GM21576 (cell line): ENCODE measurements at regions not wholly inside any gene's neighbourhood (a gene's known extent, or its start where the extent isn't known, plus 50 kb on each side); places are given as distances from the start of the nearest gene placed in this dataset.

Source experiments
- ATAC-seq: cut with Tn5 transposase; IDR thresholded peaks from one replicate; pipeline ENCODE4 v1.9.1; 2021; ENCODE audit warnings: mild to moderate bottlenecking, moderate library complexity; ENCODE audit not compliant: unreplicated experiment

DNA sequence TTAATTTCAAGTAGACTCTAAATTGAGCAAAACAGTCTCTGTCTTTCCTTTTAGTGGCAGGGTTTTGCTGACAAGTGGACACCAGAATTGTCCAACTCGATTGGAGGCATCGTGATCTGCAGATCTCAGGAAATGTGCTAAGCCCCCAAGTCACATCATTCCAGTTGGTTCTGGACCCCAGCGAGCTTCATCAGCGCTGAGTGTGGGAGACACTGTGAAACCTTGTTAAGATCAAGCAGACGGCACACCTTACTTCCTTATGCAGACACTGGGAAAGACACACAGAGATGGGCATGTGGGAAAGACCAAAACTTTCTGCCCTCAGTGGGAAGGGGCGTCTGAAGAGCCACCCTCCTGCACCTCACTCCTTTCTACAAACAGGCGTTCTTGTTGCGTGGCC, 440.8 kb downstream of the GLRX3 start:
- no peak for ATAC-seq

DNA sequence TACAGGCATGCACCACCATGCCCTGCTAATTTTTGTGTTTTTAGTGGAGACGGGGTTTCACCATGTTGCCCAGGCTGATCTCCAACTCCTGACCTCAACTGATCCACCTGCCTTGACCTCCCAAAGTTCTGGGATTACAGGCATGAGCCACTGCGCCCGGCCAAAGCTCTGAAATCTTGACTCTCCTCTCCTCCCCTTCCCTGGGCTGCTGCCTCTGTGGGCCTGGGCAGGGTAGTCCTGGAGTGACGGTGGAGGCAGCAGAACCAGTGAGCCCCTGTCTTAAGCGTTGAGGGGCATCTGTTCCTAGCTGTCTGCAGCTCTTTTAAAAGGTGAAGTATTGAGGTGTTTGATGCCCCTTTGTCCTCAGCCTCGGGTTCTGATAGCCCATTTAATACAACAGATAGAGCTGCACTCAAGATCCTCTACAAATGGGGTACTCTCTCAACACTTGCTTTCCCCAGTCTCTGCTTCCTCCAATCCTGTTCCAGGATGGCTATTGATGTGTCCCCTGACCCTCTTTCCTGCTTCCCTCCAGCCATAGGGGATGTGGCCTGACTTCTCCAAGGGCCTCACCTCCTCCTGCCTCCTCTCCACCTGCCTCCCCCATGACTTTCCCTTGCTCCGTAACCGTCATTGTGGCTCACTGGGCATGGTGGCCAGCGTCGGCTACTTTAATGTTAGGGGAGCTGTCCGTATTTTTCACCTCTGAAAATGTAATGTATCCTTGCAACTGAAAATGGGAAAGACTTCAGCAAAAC, 442.5 kb downstream of the GLRX3 start:
- ATAC-seq = no peak

DNA sequence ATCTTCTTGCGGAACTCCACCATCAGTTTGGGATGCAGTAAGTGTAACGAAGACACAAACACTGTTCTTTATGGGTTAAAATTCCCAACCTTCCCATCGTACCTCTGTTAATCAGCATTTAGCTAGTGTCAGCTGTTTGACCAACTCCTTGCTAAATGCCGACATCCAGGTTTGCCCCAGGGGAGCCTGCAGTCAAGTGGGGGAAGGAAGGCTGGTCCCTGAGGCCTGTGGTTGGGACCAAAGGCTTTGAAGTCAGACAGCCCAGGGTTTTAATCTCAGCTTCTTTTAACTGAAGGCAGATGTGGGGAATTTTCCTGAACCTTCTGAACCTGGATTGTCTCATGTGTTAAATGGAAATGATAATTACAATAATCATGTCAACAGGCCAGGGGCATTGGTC, 443.7 kb downstream of the GLRX3 start:
- no peak for ATAC-seq

DNA sequence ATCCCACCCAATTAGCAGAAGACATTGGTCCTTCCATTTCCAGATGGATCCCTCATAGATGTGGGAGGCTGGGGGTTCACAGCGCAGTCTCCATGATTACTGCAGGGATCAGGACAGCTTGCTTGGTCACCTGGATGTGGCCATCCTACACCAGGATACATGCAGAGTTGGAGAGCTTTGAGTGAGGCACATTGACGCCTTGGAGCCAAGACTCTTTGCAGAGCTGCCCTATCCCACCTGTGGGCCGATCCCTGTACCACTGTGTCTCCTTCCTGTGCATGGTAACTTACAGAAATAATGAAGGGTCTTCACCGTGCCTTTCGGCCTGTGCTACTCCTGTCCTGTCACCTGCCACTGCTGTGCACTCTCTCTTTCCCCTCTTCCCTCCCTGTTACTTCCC, 444.8 kb downstream of the GLRX3 start:
- no peak for ATAC-seq

DNA sequence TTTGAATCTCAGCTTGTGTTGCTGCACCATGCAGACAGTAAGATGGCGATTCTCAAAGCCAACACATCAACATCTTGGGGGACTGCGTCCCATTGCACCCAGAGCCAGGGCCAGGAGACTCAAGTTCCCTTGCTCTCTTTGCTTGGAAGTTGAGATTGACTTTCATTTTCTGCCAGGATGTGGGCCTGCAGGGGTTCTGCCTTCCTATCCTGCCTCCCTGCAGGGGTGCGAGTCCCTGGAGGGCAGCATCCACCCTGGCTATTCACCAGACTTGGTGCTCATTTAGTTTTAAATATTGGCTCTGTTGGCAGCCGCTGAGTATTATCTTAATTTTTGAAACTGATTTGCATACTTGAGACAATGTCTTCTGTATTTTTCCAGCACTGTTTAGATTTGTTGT, 451.5 kb downstream of the GLRX3 start:
- ATAC-seq = no peak

DNA sequence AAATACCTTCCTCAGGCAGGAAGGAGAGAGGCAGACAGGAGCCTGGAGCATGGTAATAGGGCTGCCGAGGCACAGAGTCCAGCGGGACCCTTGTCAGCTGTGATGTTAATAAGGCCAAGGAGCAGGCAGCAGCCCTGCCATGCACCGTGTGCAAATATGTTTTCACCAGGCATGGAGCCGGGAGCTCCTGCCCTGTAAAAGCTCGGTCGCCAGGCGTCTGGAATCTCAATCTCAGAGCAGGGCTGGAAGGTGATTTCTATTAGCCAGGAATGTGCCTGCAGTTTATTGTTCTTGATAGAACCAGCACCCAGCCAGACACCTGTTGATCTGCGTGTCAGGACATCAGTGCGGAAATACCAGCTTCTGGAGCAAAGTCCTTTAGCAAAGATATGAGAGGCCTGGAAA, 469.8 kb downstream of the GLRX3 start:
- no peak for ATAC-seq

DNA sequence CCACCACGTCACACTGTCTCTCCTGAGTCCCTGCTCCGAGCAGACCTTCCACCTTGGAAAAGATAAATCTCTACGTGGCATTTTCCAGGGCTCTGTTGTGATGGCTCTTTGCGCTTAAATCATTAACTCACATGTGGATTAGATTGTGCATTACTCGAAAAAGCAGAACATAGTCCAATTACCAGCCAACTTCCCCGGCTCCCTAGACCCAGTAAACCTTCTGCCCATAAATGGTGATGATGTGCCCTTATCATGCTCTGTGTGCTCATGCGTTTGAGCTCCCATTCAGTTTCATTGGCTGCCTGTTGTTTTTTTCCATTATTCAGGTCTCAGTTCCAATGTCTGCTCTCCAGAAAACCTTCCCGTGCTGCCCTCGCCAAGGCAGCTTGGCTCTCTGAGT, 471.2 kb downstream of the GLRX3 start:
- ATAC-seq = no peak

DNA sequence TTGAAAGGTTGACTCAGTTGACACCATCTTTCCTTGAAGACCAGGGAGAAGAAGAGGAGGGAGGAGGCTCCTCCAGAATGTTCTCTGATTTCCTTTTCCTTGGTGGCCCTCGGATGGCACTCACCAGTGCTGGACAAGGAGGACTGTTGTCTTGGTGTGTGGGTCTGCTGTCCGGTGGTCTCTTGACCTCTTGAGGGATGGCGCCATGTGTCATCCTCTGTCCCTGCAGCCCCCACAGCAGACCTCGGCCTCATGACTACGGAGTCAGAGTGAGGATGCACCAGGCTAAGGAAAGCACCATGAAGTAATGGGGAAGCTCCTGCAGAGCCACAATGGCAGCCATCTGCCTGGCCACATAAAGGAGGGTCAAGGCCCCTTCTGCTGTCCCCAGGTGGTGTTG, 475.0 kb downstream of the GLRX3 start:
- no peak for ATAC-seq

DNA sequence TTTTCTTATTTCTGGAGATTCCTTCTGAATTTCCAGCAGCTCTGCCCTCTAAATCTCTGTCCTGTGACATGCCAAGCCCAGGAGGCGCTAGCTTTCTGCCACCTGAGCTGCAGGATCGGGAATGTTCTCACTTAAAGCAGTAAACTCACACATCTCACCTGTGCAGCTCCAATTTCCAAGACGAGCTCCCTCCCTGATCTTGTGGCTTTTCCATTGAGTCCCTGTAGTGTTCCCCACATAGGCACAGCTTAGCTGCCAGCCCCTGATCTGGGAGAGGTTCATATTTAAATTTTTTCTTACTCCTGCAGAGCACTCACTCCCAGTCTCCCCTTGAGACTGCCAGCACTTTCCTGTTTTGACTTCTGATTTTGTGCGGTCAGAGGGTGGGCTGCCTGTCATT, 479.3 kb downstream of the GLRX3 start:
- no peak for ATAC-seq

DNA sequence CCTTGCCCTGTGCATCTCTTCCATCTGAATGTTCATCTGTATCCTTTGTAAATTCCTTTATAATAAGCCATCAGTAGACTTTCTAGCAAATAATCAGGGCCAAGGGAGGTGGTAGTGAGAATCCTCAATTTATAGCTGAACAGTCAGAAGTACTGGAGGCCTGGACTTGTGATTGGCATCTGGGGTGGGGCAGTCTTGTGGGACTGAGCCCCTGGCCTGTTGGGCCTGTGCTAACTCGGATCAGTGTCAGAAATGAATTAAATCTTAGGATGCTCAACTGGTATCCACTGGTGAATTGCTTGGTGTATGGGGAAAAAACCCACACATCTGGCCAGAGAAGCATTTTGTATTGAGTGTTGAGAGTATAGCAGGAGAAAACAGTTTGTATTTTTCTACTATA, 481.8 kb downstream of the GLRX3 start:
- ATAC-seq = no peak

DNA sequence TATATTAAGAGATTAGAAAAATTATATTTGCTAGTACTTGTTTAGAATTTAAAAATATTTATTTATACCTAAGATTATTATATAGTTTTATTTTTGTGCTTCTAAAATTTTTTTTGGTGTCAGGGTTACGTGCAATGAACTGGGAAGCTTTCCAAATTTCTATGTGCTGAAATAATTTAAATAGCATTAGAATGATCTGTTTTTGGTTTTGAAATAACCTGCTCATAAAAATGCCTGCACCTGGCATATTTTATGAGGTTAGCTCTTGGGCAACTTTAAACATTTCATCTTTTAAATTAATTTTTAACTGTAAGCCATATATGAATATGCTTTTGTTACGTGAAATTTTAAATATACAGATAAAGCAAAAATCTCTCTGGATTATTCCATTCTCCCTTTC, 482.5 kb downstream of the GLRX3 start:
- no peak for ATAC-seq

DNA sequence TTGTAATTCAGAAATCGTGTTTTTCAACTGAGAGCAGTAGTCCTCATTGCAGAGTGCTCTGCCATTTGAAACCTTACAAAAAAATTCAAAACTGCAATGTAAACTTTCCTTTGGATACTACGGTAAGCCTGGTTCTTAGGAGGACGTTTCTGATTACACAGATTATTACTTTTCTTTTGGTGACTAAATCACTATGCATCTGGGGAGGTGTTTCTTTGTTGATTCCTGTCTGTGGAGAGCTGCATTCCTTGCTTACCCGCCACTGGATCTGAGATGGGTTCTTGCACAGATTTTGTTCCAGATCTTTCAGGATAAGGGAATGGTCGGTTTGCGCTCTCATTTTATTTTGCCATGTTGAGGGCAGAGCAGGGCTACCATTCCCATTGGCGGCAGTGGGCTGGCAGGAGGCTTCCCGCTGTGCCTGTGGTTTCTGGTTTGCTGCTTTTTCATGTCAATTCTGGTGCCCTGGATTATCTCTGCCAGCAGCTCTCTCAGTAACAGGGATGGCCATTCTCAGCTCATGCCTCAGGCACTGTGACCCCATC, 485.1 kb downstream of the GLRX3 start:
- no peak for ATAC-seq

DNA sequence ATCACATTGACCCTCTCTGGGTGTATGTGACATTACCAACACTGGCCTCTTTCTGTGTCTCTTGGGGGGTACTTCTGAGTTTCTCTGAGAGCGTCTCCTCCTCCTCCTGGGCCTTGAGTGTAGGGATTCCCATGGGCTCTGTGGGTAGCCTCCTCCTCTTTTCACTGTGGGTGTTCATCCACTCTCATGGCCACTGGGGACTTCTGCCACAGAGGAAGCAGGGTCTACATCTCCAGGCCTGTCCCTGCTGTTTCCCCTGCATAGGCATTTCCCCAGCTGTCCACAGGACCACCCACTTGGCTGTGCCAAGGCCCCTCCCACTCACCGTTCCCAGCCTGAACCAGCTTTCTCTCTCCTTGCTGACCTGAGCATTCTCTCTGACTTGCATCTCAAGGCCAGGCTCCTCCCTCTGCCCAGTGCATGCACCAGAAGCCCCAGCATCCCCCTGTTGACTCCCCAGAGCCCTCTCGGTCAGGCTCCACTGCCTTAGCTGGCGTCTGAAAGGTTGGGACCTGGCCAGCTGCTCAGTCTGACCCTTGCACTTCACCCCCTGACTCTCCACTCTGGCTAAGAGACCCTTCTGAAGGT, 487.6 kb downstream of the GLRX3 start:
- ATAC-seq = no peak

DNA sequence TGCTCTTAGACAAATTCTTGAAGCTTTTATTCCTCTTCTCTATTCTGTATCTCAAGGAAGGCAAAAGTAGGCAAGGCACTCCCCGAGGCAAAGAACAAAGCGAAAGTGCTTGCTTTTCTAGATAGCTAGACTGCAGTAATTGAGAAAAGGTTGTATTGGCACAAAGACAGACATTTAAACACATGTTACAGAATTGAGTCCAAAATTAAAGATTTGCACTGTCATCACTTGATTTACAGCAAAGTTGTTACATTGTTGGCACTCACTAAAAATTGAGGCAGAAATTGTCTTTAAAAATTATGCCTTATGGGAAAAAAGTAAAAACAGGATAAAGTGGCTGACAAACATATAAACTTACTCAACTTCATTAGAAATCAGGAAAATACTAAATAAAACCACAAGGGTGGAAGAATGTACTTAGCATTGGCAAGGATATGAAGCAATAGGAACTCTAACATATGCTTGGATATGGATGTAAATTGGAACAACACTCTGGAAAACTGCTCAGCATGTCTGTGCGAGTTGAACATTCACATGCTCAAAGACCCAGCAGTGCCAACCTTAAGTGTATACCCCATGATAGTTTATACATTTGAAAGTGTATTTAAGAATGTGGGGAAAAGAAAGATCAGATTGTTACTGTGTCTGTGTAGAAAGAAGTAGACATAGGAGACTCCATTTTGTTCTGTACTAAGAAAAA, 491.3 kb downstream of the GLRX3 start:
- no peak for ATAC-seq

DNA sequence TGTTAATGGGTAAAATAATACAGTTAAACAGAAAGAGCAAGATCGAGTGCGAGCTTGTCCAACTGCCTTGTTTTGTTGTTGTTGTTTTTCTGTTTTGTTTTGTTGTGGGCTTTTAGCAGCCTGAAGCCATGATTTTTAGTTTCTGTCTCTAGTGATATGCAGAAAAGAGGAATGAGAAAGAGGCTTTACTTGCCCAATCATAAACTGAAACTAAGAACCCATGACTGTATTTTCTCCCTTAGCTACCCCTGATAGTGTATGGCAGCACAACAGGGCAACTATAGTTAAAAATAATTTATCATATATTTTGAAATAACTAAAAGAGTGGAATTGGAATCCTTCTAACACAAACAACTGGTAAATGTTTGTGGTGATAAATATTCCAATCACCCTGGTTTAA, 493.9 kb downstream of the GLRX3 start:
- no peak for ATAC-seq

DNA sequence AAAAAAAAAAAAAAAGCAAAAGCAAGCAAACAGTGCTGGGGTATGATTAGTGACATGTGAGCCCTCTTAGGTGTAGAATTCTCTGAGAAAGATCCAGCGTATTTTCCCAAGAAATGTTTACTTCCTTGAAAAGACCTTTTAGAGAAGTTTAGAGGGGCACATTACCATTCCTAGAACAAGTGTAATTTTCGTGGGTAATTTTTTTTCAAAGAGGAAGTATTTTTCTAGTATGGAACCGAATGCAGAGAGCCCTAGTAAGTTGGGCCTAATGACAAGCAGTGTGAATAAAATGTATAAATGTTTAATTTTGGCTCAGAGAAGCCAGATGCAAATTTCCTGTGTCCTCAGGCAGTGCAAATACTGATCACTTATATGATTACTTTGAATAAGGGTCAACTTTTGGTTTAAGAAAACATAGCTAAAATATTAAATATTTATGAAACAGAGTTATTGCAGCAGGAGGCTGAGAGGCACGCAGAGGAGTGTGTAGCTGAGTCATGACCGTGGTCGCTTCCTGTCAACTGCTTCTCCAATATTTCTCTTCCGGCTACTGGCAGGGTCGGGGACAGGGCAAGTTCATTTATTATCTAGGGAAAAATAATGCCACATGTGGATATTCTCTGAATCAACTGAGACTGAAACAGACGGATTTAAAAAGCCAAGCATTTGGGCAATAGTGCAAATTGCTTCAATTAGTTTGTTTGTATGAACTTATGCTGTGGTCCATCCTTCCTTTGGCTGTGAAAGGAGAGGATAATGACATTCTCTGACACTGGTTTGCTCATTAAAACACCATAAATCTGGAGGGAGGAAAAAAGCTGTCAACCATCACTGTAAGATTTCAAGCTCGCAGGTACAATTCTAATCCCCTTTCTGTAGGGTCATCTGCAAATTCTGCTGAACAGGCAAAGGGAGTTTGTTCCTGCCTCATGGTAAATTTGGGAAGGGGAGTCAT, 495.2 kb downstream of the GLRX3 start:
- ATAC-seq = no peak

DNA sequence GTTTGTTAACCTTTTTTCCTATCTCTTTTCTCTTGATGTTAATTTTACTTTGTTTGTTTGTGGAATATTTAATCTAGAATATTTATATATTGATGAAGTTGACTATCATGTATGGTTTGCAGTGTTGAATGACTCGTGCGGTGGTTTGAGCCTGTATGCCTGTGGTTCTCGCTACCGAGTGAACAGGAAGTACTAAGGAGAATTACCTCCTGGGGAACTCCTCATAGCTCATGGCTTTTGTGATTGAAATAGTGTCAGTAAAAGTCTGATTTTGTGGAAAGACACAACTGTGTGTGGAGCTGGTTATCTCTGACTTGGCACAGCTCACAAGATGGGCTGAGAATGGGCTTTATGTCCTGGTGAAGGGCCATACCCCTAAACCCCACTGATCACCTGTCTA, 498.6 kb downstream of the GLRX3 start:
- no peak for ATAC-seq

DNA sequence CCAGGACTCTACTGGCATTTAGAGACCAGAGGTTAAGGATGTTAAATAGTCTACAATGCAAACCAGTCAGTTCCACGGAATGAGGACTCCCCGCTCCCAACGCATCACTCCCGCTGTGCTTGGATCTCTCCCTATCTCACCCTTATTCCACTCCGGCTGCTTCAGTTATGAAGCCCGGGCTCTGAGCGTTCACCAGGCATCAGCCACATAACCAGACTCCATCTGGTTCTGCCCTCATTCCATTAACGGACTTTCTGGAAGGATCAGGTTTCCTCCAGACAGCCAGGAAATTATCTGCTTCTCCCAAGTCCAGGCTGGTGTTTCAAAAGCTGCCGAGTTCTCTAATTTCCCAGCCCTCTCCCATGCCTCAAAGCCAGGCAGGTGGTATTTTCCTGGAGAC, 499.3 kb downstream of the GLRX3 start:
- ATAC-seq = no peak

DNA sequence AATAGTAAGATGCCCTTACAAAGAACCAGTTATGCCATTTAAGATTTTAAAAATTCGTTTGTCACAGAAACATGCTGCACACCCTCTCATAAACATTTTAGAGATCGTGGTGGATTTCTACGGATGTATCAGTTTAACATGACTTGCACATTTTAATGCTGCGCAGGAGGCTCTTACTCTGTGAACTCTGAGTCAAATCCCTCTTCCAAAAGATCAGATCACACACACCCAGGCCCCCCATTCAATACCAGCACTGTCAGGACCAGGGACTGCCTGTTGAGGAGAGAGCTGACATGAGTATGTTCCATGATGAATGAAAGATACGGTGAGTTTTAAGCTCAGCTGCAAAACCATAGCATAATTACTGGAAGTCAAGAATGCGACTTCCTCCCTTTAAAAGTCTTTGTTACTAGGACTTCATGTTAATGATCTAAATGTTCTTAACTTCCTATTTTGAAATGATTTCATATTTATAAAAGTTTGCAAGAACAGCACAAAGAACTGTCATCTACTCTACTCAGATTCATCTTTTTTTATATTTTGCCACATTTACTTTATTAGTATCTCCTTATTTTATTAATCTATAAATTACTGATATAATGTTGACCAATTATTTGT, 500.2 kb downstream of the GLRX3 start:
- ATAC-seq = no peak

DNA sequence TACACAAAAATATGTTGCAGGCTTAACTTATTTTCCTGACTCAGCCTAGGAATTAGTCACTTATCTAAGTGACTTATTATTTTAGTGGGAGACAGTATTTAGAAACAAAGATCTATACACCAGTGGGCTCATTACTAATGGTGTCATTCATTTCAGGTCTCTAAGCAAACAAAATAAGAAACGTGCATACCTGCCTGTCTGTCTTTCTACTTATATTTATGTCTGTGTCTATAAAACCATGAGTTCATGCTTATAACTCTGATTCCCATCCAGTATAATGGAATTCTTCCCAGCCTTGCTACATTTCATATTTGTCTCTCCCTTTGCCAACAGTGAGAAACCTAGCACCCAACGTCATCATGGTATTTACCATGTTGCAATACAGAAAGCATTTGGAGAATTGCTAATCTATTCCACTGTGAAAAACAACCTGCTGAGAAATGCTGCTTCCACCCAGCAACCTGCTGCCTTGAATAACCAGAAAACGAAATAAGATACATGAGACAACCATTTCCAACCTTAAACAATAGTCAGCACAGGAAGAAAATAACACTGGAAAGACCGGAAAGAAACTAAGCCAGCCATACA, 501.0 kb downstream of the GLRX3 start:
- no peak for ATAC-seq
